Gastroesophageal sphincter (tissue), 3 donors: ENCODE measurements at regions not wholly inside any gene's neighbourhood (a gene's known extent, or its start where the extent isn't known, plus 50 kb on each side); places are given as distances from the start of the nearest gene placed in this dataset.

Source experiments
- CTCF ChIP-seq, 4 experiments: fragments of 200-600 bp in 2 of 4; fragments of 450-650 bp in 2 of 4; sonication (generic) in 1 of 4; IDR thresholded peaks; one replicate each; pipeline ENCODE4 v1.5.1; 2017 to 2019; ENCODE audit warnings: antibody characterized with exemption in 4 of 4, mild to moderate bottlenecking in 2 of 4, moderate library complexity in 2 of 4
- EP300 ChIP-seq: sonication (generic); formaldehyde crosslinking; IDR thresholded peaks from one replicate; pipeline ENCODE4 v1.6.1; 2017; ENCODE audit warnings: antibody characterized with exemption, mild to moderate bottlenecking
- POLR2A ChIP-seq, 2 donors: fragments of 450-650 bp; IDR thresholded peaks; one replicate each; pipeline ENCODE4 v1.6.1; 2017; ENCODE audit warnings: antibody characterized with exemption in 2 of 2, mild to moderate bottlenecking in 2 of 2, moderate library complexity in 1 of 2
- POLR2AphosphoS5 ChIP-seq: sonication (generic); formaldehyde crosslinking; IDR thresholded peaks from one replicate; pipeline ENCODE4 v1.6.1; 2017; ENCODE audit warnings: antibody characterized with exemption

GRCh38 chr5:136467632-136468031 lies 102.3 kb upstream of the TRPC7 start:
- TF ChIP-seq POLR2AphosphoS5: no peak
- no peak for TF ChIP-seq POLR2A (IDR thresholded peaks at IDR 0.05)
- no peak for TF ChIP-seq CTCF (IDR thresholded peaks at IDR 0.05)
- no peak for TF ChIP-seq EP300
